KMS-11 (cell line): ENCODE measurements at regions not wholly inside any gene's neighbourhood (a gene's known extent, or its start where the extent isn't known, plus 50 kb on each side); places are given as distances from the start of the nearest gene placed in this dataset.

ENCODE experiments used
- H2AFZ ChIP-seq: fragments of 200-600 bp; sonication (generic); 2 replicates; pipeline ENCODE4 v1.6.1; 2016; ENCODE audit warnings: antibody characterized with exemption, mixed run types, low read depth
- H3K27ac ChIP-seq: fragments of 200-600 bp; sonication (generic); 2 replicates; pipeline ENCODE4 v1.6.1; 2016; ENCODE audit warnings: mild to moderate bottlenecking, mixed run types
- H3K27me3 ChIP-seq: fragments of 200-600 bp; sonication (generic); 2 replicates; pipeline ENCODE4 v1.6.1; 2017; ENCODE audit warnings: mild to moderate bottlenecking, low read depth, mixed run types, moderate library complexity; ENCODE audit not compliant: insufficient read depth
- H3K36me3 ChIP-seq: fragments of 200-600 bp; sonication (generic); 2 replicates; pipeline ENCODE4 v1.6.1; 2017; ENCODE audit warnings: mild to moderate bottlenecking, mixed run types; ENCODE audit not compliant: insufficient read depth
- H3K4me1 ChIP-seq: fragments of 200-600 bp; sonication (generic); 2 replicates; pipeline ENCODE4 v1.6.1; 2016; ENCODE audit warnings: mild to moderate bottlenecking, low read depth, mixed run types; ENCODE audit not compliant: poor library complexity, severe bottlenecking
- H3K4me2 ChIP-seq: fragments of 200-600 bp; sonication (generic); 2 replicates; pipeline ENCODE4 v1.7.0; 2016; ENCODE audit warnings: mild to moderate bottlenecking, mixed run types
- H3K4me3 ChIP-seq: fragments of 200-600 bp; sonication (generic); IDR thresholded peaks from 2 replicates; pipeline ENCODE4 v1.6.1; 2017; ENCODE audit warnings: low read depth, low read length, mixed read lengths; ENCODE audit not compliant: insufficient read depth
- H3K79me2 ChIP-seq: fragments of 200-600 bp; sonication (generic); 2 replicates; pipeline ENCODE4 v1.6.1; 2016; ENCODE audit warnings: low read depth, mixed run types; ENCODE audit not compliant: insufficient read depth
- H3K9ac ChIP-seq: fragments of 200-600 bp; sonication (generic); 2 replicates; pipeline ENCODE4 v1.6.1; 2016; ENCODE audit warnings: mild to moderate bottlenecking, mixed run types
- H4K20me1 ChIP-seq: fragments of 200-600 bp; sonication (generic); 2 replicates; pipeline ENCODE4 v1.6.1; 2016; ENCODE audit warnings: mild to moderate bottlenecking, mixed run types; ENCODE audit not compliant: insufficient read depth
- TF ChIP-seq, protein P1 (sequence below): fragments of 200-600 bp; sonication (generic); conservative IDR thresholded peaks from 2 replicates; pipeline ENCODE4 v1.6.1; 2017; ENCODE audit warnings: low read depth, mild to moderate bottlenecking, antibody characterized with exemption, low read length, moderate library complexity, mixed read lengths

GRCh38 chr12:115771065-115771464 lies 506.4 kb downstream of the MED13L start:
- no peaks in the 10 kb centered on the region for H4K20me1 ChIP-seq
- no peak overlapping the region for H3K27ac ChIP-seq
- H3K4me2 ChIP-seq = no peak overlapping the region
- H3K79me2 ChIP-seq = no peaks in the 10 kb centered on the region
- no peak overlapping the region for H2AFZ ChIP-seq
- TF ChIP-seq, protein P1, sequence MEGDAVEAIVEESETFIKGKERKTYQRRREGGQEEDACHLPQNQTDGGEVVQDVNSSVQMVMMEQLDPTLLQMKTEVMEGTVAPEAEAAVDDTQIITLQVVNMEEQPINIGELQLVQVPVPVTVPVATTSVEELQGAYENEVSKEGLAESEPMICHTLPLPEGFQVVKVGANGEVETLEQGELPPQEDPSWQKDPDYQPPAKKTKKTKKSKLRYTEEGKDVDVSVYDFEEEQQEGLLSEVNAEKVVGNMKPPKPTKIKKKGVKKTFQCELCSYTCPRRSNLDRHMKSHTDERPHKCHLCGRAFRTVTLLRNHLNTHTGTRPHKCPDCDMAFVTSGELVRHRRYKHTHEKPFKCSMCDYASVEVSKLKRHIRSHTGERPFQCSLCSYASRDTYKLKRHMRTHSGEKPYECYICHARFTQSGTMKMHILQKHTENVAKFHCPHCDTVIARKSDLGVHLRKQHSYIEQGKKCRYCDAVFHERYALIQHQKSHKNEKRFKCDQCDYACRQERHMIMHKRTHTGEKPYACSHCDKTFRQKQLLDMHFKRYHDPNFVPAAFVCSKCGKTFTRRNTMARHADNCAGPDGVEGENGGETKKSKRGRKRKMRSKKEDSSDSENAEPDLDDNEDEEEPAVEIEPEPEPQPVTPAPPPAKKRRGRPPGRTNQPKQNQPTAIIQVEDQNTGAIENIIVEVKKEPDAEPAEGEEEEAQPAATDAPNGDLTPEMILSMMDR = no peak
- no peak overlapping the region for H3K4me3 ChIP-seq
- H3K9ac ChIP-seq = no peak overlapping the region
- H3K4me1 ChIP-seq = no peaks in the 10 kb centered on the region
- H3K27me3 ChIP-seq = no peaks in the 10 kb centered on the region
- no peaks in the 10 kb centered on the region for H3K36me3 ChIP-seq

DNA sequence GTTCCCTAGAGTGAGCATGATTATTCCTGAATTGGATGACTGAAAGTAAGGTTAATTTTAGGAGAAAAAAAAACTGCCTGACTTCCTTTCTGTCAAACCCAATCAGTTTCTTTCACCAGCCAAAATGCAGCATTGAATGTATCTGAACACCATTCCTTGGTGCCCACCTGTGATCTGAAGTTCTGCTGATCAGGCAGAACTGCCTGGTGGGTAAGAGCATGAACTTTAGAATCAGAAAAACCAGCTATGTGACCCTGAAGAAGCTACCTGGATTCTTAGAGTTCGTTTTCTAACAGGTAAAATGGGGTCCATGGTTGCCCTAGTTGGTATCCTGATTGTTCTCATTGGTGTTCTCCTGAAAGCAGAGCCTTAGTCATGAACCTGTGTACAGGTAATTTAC lies 506.9 kb downstream of the MED13L start:
- no peak overlapping the region for H3K4me2 ChIP-seq
- H3K79me2 ChIP-seq = no peaks in the 10 kb centered on the region
- H2AFZ ChIP-seq = no peak overlapping the region
- no peaks in the 10 kb centered on the region for H3K4me1 ChIP-seq
- H3K27me3 ChIP-seq = no peaks in the 10 kb centered on the region
- H3K9ac ChIP-seq = no peak overlapping the region
- no peak overlapping the region for H3K4me3 ChIP-seq
- H4K20me1 ChIP-seq = no peaks in the 10 kb centered on the region
- TF ChIP-seq, protein P1 = no peak
- H3K36me3 ChIP-seq = no peaks in the 10 kb centered on the region
- H3K27ac ChIP-seq = no peak overlapping the region

- H3K27me3 ChIP-seq = no peaks in the 10 kb centered on the region
- no peaks in the 10 kb centered on the region for H3K4me1 ChIP-seq
- no peaks in the 10 kb centered on the region for H3K79me2 ChIP-seq
- TF ChIP-seq, protein P1 = no peak
- H3K27ac ChIP-seq = no peak overlapping the region
- no peaks in the 10 kb centered on the region for H3K36me3 ChIP-seq
- H3K4me2 ChIP-seq = no peak overlapping the region
- no peak overlapping the region for H2AFZ ChIP-seq
- no peak overlapping the region for H3K9ac ChIP-seq
- no peaks in the 10 kb centered on the region for H4K20me1 ChIP-seq
- H3K4me3 ChIP-seq = no peak overlapping the region
Observed at GRCh38 chr12:115767916-115768315, 509.6 kb downstream of the MED13L start.

- H3K4me1 ChIP-seq = no peaks in the 10 kb centered on the region
- no peaks in the 10 kb centered on the region for H4K20me1 ChIP-seq
- no peaks in the 10 kb centered on the region for H3K36me3 ChIP-seq
- no peak overlapping the region for H3K4me2 ChIP-seq
- no peaks in the 10 kb centered on the region for H3K27me3 ChIP-seq
- H3K27ac ChIP-seq = no peak overlapping the region
- H2AFZ ChIP-seq = no peak overlapping the region
- TF ChIP-seq, protein P1 = no peak
- H3K9ac ChIP-seq = no peak overlapping the region
- H3K79me2 ChIP-seq = no peaks in the 10 kb centered on the region
- H3K4me3 ChIP-seq = no peak overlapping the region
Observed at GRCh38 chr12:115763982-115764621, 513.4 kb downstream of the MED13L start.
